ENCODE measurements at regions not wholly inside any gene's neighbourhood (a gene's known extent, or its start where the extent isn't known, plus 50 kb on each side); places are given as distances from the start of the nearest gene placed in this dataset.
A peak's percentile ranks its signal among the peaks of the same experiment; 100 is the strongest.
"Not testable (repeated sequence)": the region's sequence is repeated elsewhere in the genome, so short reads cannot be mapped to it uniquely, and the experiment has no call there.

- TF ChIP-seq CTCF (IDR thresholded peaks at IDR 0.05; ENCODE audit: insufficient read depth, low read depth, low read length): no peak
- peak; percentile 1 for DNase-seq (ENCODE audit: low read depth)
- no peak overlapping the region for H3K4me3 ChIP-seq (ENCODE audit: low read depth, low read length)
These were observed 594.1 kb downstream of the SATB2 start for GRCh38 chr2:198863655-198864054.

GRCh38 chr2:198861080-198861479 lies 596.7 kb downstream of the SATB2 start:
- H3K4me3 ChIP-seq (ENCODE audit: low read depth, low read length): no peak overlapping the region
- TF ChIP-seq CTCF (IDR thresholded peaks at IDR 0.05; ENCODE audit: insufficient read depth, low read depth, low read length): no peak
- DNase-seq (ENCODE audit: low read depth): no peak

GRCh38 chr2:198857246-198857645 lies 600.5 kb downstream of the SATB2 start:
- no peak overlapping the region for H3K4me3 ChIP-seq (ENCODE audit: low read depth, low read length)
- TF ChIP-seq CTCF (IDR thresholded peaks at IDR 0.05; ENCODE audit: insufficient read depth, low read depth, low read length): no peak
- DNase-seq (ENCODE audit: low read depth): no peak

GRCh38 chr2:198855746-198856145 lies 602.0 kb downstream of the SATB2 start:
- not testable (repeated sequence) for H3K4me3 ChIP-seq (ENCODE audit: low read depth, low read length); DNase-seq (ENCODE audit: low read depth)

GRCh38 chr2:198852248-198852647 lies 605.5 kb downstream of the SATB2 start:
- no peak for TF ChIP-seq CTCF (IDR thresholded peaks at IDR 0.05; ENCODE audit: insufficient read depth, low read depth, low read length)
- DNase-seq (ENCODE audit: low read depth): no peak
- no peak overlapping the region for H3K4me3 ChIP-seq (ENCODE audit: low read depth, low read length)

- no peak overlapping the region for H3K4me3 ChIP-seq (ENCODE audit: low read depth, low read length)
- DNase-seq (ENCODE audit: low read depth): no peak
- TF ChIP-seq CTCF (IDR thresholded peaks at IDR 0.05; ENCODE audit: insufficient read depth, low read depth, low read length): no peak
These were observed 632.2 kb downstream of the SATB2 start for GRCh38 chr2:198825534-198825933.

- no peak for TF ChIP-seq CTCF (IDR thresholded peaks at IDR 0.05; ENCODE audit: insufficient read depth, low read depth, low read length)
- no peak for DNase-seq (ENCODE audit: low read depth)
These were observed 640.2 kb downstream of the SATB2 start for GRCh38 chr2:198817536-198817935.

More at GRCh38 chr2:198817536-198817935, 640.2 kb downstream of the SATB2 start:
- no peak overlapping the region for H3K4me3 ChIP-seq (ENCODE audit: low read depth, low read length)
